ENCODE measurements at regions not wholly inside any gene's neighbourhood (a gene's known extent, or its start where the extent isn't known, plus 50 kb on each side); places are given as distances from the start of the nearest gene placed in this dataset.

GRCh38 chr20:24780674-24781417 lies 168.2 kb upstream of the CST7 start:
- DNase-seq, result no peak

DNA sequence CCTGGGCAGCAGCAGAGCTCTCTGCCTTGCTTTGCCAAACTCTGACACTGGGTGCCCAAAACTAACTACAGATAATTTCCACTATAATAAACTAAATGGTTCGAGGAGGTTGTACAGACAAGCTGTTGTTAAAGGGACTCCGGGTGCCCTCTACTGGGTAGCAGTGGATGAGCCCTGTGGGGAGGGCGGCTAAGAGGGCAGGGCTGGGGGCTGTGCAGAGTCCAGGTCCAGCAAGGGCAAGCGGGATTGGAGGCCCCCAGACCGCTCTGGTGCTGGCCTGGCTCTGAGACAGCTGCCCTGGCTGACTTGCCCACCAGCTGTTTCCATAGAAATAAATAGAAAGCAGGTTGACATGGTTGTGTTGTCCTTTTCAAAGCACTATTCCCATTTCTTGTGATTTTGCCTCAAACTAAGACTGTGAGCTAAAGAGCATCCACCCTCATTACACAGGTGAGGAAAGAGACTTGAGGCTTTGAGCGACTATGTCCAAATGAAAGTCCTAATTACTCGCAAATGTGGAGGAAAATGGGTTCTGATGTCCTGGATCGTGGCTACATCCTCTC lies 167.6 kb upstream of the CST7 start:
- peak in 1 of 2 experiments; percentile 5 for DNase-seq

GRCh38 chr20:24782301-24782700 lies 166.8 kb upstream of the CST7 start:
- DNase-seq, result no peak

- DNase-seq, result no peak
Measured at GRCh38 chr20:24782801-24783630, 166.1 kb upstream of the CST7 start.

DNA sequence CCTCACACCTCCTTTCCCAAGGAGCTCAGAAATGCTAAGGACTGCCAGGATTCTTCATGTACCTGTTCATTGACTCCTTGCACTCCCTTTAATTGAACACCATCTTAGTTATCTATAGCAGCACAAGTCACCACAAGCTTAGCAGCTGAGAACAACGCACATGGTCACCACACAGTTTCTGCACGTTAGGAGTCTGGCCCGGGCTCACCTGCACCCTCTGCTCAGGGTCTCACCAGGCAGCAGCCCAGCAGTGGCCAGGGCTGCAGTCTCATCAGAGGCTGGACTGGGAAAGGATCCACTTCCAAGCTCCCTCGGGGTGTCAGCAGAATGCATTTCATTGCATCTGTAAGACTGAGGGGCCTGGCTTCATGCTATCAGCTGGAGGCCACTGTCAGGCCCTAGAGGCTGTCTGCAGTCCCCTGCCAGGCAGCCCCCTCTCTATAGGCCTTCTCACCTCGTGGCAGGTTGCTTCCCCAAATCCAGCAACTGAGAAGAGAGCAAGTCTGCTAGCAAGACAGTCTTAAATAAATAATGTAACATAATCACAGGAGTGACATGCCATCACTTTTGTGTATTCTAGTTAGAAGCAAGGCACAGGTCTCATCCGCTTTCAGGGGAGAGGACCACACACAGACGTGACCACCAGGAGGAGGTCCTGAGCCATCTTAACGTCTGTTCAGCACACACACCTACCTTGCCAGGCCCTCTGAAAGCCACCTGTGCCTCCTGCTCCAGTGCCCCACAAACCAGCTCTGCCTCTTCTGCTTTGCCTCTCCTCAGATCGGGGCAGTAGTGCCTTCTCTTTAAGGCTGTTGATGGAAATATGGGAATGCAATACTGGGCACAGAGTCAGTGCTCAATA lies 165.2 kb upstream of the CST7 start:
- DNase-seq, result no peak

GRCh38 chr20:24784607-24785006 lies 164.5 kb upstream of the CST7 start:
- DNase-seq, result no peak

DNA sequence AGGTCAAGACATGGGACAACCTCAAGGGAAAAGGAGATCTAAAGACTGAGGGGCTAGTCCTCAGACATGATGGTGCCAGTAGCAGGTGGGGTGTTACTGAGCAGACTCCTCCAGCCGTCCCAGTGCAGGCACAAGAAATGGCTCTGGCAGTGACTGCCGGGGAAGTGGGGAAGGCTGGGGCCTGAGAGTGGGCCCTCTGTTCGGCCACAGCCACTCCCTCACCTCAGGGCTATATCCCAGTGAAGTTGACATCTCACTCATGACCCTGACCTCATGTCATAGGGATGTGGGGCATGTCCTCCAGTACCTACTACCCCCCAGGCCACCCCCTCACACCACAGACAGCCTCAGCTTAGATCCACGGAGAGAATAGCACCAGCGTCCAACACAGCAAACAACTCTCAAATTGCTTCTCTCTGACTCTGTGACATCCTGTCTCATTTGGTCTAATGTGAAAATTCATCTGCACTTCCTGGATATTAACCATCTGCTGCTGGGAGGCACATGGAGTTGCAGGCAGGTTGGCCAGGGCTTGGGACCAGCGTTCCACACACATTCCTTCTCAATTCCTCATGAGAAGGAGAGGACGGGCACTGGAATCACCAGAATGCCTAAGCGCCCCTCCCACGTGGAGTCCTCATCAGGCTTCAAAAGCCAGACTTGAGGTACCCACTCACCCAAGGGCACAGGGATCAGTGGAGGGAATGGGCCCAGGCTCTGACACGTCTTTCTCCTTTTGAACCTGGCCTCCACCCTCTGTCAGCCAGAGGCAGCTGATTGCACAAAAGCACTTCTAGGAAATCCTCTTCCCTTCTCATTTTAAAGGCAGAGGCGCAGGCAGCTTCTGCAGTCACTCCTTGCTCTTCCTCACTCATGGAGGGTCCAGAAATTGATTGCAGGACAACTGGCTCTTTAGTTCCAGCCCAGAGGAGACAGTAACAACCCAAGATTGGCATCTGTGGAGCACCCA lies 163.6 kb upstream of the CST7 start:
- DNase-seq, result no peak

- no peak for DNase-seq
Measured at GRCh38 chr20:24786111-24786495, 163.0 kb upstream of the CST7 start.

DNA sequence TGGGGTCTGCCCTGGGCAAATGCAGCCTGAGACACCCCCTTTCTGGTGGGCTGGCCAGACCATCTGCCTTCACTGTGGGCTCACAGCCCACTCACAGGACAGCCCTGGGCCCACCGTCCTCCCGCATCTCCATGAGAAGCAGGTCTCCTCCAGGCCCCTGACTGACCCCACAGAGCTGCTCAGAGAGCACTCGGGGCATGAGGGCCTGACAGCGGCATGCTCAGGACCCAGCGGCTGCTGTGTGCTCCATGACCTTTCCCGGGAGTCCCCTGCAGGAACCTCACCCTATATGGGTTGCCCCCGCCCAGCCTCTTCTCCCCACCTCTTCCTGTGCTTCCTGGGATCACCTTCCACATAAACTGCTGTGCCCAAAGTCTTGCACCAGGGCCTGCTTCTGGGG lies 162.4 kb upstream of the CST7 start:
- DNase-seq, result no peak

GRCh38 chr20:24787071-24787470 lies 162.0 kb upstream of the CST7 start:
- DNase-seq, result no peak

DNA sequence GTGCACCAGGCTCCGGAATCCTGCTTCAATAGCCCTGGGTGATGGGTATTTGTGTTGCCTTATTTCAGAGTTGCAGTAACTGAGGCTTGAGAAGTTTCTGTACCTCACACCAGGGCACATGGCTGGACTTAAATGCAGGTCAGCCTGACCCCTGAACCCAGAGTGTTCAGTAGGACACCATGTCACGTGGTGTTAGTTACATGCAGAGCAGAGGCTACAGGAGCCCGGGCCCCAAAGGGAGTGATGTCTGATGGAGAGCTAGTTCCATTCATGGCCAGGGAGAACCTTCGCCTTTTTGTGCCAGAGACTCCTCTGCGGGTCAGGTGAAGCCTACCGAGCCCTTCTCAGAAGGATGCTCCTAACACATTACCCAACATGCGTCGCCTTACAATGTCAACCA lies 161.4 kb upstream of the CST7 start:
- DNase-seq, result no peak

DNA sequence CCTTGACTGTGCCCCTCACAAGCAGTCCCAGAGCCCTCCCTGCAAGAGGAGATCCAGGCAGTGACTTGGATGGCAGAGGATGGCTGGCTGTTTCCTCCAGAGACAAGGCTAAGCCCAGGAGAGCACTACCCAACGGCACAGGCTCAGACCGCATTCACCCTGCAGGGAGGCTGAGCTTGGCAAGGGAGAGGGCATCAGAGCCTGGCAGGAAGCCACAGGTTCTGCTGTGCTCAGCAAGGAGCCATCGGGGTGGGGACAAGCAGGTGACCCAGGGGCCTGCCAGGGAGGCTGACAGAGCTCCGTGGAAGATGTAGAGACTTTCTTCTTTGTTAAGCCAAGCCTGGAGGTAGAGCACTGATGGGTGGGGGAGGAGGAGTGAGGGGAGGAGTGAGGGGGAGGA lies 159.2 kb upstream of the CST7 start:
- no peak for DNase-seq

DNA sequence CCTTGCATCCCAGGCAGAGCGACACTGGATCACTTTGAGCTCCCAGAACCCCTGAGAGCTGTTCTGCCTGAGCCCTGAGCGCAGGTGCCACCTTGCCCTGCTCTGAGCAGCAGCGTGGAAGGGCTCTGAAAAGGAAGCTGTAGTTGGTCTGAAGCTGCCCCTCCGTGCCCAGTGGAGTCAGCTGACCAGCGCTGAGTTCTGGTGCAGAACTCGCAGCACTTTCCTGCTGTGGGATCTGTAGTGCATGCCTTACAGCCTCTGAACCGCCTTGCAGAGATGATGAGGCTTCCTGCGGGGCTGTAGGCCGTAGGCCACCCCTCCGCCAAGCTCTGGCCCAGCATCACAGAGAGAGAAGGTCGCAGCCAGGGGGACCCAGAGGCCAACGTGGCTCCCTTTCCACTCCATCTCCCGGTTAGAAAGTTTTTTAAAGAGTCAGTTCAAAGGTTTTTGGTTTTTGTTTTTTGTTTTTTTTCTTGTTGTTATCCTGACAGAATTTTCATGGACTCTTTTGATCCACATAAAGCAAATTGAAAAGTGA lies 158.3 kb upstream of the CST7 start:
- DNase-seq, result no peak

- no peak for DNase-seq
Measured at GRCh38 chr20:24791953-24792352, 157.1 kb upstream of the CST7 start.

GRCh38 chr20:24792641-24793495 lies 156.2 kb upstream of the CST7 start:
- DNase-seq, result no peak

DNA sequence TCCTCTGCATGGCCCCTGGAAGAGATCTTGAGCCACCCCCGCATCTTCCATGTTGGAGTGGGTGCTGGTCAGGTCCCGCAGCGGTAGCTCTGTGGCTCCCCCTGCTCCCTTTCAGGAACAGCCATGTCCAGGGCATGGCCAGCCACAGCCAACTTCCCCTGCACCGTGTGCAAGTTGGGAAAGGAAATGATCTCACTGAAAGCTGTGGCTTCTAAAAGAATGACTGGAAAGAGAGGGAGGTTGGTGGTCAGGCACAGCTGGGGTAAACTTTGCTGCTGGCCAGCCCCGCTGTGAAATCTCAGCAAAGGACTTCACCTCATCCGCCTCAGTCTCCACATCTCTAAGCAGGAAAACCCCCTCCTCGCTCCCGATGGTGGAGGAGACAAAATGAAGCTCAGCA lies 153.6 kb upstream of the CST7 start:
- no peak for DNase-seq

- no peak for DNase-seq
Measured at GRCh38 chr20:24796236-24796635, 152.8 kb upstream of the CST7 start.

DNA sequence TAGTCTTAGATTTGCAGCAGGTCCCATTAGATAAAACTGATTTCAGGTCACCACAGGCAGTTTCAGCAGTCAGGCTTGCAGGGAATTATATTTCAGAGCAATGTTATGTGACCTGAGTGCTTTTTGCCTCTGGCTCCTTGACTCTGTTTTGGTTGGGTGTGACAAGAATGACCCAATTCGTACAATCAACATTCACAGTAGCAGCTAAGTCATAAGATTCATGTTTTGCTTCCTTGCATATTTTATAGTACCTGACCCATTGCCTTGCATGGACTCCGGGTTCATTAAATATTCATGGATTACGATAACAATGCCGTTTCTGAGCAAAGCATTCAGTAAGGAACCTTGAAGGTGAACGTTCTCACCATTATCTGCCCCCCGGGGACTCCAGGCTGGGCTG lies 152.0 kb upstream of the CST7 start:
- no peak for DNase-seq

- no peak for DNase-seq
Measured at GRCh38 chr20:24797745-24798655, 151.1 kb upstream of the CST7 start.
